ENCODE measurements at regions not wholly inside any gene's neighbourhood (a gene's known extent, or its start where the extent isn't known, plus 50 kb on each side); places are given as distances from the start of the nearest gene placed in this dataset.

DNA sequence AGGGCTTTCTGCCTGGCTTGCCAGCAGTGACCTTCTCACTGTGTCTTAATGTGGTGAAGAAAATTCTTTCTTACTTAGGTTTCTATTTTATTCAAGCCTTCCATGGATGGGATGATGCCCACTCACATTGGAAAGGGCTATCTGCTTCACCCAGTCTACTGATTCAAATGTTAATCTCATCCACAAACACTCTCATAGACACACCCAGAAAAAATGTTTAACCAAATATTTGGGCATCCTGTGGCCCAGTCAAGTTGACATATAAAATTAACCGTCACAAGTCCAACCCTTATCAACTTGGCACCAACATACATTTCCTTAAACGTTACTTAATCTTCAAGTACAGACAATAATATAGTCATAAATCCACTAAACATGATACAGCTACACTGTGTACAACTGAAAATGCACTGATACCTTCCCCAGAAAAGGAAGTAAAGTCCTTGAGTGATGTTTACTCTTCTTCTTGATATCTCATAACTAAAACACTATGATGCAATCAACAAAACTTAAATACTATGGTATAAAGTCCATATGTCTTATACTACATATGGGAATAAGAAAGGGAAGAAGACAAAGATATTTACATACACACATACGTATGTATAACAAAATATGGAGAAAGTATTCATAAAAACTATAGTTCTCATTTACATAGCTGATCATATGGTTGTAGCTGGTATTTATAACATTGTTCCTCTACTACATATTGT lies 394.7 kb upstream of the NOVA1 start:
- ChIA-PET POLR2A (no interaction called here), CTCF (interaction anchor here (1.2 kb wide), 1 partner anchor 8 kb away, joined by 5 read pairs; no protein-coding TSS in a partner anchor)
- H3K9me3 ChIP-seq (ENCODE audit: control insufficient read depth, insufficient read depth, low read depth, low read length) = no peaks in the 10 kb centered on the region
- TF ChIP-seq ZNF404 (tag by site-specific recombination; IDR thresholded peaks at IDR 0.05) (no peak), ZNF335 (tag by site-specific recombination; conservative IDR thresholded peaks at IDR 0.05) (no peak), ZNF148 (tag by site-specific recombination; IDR thresholded peaks at IDR 0.05; ENCODE audit: borderline replicate concordance) (no peak), ZSCAN30 (tag by site-specific recombination; IDR thresholded peaks at IDR 0.05) (no peak)
- no peak overlapping the region for H3K27ac ChIP-seq (ENCODE audit: extremely low read depth, low read depth, low read length)
- H3K4me3 ChIP-seq (ENCODE audit: low read depth, low read length) = no peak overlapping the region
- no peaks in the 10 kb centered on the region for H3K4me1 ChIP-seq (ENCODE audit: control insufficient read depth, insufficient read depth, low read length)
- H3K36me3 ChIP-seq (ENCODE audit: control insufficient read depth in 2 of 2, insufficient read depth in 1 of 2, low read length in 2 of 2) = no peaks in the 10 kb centered on the region

GRCh38 chr14:26993556-26993955 lies 395.7 kb upstream of the NOVA1 start:
- POLR2A ChIA-PET = no interaction called here
- H3K36me3 ChIP-seq (ENCODE audit: control insufficient read depth in 2 of 2, insufficient read depth in 1 of 2, low read length in 2 of 2) = no peaks in the 10 kb centered on the region
- no peak overlapping the region for H3K27ac ChIP-seq (ENCODE audit: extremely low read depth, low read depth, low read length)
- H3K4me3 ChIP-seq (ENCODE audit: low read depth, low read length) = no peak overlapping the region
- CTCF ChIA-PET = interaction anchor here (1.2 kb wide), 1 partner anchor 9 kb away, joined by 5 read pairs; no protein-coding TSS in a partner anchor
- no peaks in the 10 kb centered on the region for H3K9me3 ChIP-seq (ENCODE audit: control insufficient read depth, insufficient read depth, low read depth, low read length)
- no peaks in the 10 kb centered on the region for H3K4me1 ChIP-seq (ENCODE audit: control insufficient read depth, insufficient read depth, low read length)
- TF ChIP-seq KLF8 (tag by site-specific recombination; IDR thresholded peaks at IDR 0.05) (no peak), ZNF148 (tag by site-specific recombination; IDR thresholded peaks at IDR 0.05; ENCODE audit: borderline replicate concordance) (no peak), ZNF548 (tag by site-specific recombination; IDR thresholded peaks at IDR 0.05) (no peak), ZNF555 (tag by site-specific recombination; conservative IDR thresholded peaks at IDR 0.05) (no peak), ZNF292 (tag by site-specific recombination; IDR thresholded peaks at IDR 0.05; ENCODE audit: borderline replicate concordance, low read depth) (no peak), ZNF660 (tag by site-specific recombination; IDR thresholded peaks at IDR 0.05) (no peak), ZBTB48 (tag by site-specific recombination; IDR thresholded peaks at IDR 0.05) (no peak)
- TF ChIP-seq, protein P1, sequence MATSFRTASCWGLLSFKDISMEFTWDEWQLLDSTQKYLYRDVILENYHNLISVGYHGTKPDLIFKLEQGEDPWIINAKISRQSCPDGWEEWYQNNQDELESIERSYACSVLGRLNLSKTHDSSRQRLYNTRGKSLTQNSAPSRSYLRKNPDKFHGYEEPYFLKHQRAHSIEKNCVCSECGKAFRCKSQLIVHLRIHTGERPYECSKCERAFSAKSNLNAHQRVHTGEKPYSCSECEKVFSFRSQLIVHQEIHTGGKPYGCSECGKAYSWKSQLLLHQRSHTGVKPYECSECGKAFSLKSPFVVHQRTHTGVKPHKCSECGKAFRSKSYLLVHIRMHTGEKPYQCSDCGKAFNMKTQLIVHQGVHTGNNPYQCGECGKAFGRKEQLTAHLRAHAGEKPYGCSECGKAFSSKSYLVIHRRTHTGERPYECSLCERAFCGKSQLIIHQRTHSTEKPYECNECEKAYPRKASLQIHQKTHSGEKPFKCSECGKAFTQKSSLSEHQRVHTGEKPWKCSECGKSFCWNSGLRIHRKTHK (tag by site-specific recombination; IDR thresholded peaks at IDR 0.05) = no peak

GRCh38 chr14:26995301-26995700 lies 397.5 kb upstream of the NOVA1 start:
- ChIA-PET POLR2A (no interaction called here), CTCF (no interaction called here)
- Histone ChIP-seq H3K9me3 (ENCODE audit: control insufficient read depth, insufficient read depth, low read depth, low read length) (no peaks in the 10 kb centered on the region), H3K4me1 (ENCODE audit: control insufficient read depth, insufficient read depth, low read length) (no peaks in the 10 kb centered on the region), H3K4me3 (ENCODE audit: low read depth, low read length) (no peak overlapping the region), H3K36me3 (ENCODE audit: control insufficient read depth in 2 of 2, insufficient read depth in 1 of 2, low read length in 2 of 2) (no peaks in the 10 kb centered on the region), H3K27ac (ENCODE audit: extremely low read depth, low read depth, low read length) (no peak overlapping the region)
- TF ChIP-seq ZNF747 (tag by site-specific recombination; IDR thresholded peaks at IDR 0.05) = no peak
- no peak for TF ChIP-seq YY2 (tag by site-specific recombination; IDR thresholded peaks at IDR 0.05)
- TF ChIP-seq, protein P2, sequence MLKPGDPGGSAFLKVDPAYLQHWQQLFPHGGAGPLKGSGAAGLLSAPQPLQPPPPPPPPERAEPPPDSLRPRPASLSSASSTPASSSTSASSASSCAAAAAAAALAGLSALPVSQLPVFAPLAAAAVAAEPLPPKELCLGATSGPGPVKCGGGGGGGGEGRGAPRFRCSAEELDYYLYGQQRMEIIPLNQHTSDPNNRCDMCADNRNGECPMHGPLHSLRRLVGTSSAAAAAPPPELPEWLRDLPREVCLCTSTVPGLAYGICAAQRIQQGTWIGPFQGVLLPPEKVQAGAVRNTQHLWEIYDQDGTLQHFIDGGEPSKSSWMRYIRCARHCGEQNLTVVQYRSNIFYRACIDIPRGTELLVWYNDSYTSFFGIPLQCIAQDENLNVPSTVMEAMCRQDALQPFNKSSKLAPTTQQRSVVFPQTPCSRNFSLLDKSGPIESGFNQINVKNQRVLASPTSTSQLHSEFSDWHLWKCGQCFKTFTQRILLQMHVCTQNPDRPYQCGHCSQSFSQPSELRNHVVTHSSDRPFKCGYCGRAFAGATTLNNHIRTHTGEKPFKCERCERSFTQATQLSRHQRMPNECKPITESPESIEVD (tag by site-specific recombination; IDR thresholded peaks at IDR 0.05) = no peak
- TF ChIP-seq GLIS1 (tag by site-specific recombination; IDR thresholded peaks at IDR 0.05) = no peak
- no peak for TF ChIP-seq ZNF558 (tag by site-specific recombination; IDR thresholded peaks at IDR 0.05)
- TF ChIP-seq, protein P3, sequence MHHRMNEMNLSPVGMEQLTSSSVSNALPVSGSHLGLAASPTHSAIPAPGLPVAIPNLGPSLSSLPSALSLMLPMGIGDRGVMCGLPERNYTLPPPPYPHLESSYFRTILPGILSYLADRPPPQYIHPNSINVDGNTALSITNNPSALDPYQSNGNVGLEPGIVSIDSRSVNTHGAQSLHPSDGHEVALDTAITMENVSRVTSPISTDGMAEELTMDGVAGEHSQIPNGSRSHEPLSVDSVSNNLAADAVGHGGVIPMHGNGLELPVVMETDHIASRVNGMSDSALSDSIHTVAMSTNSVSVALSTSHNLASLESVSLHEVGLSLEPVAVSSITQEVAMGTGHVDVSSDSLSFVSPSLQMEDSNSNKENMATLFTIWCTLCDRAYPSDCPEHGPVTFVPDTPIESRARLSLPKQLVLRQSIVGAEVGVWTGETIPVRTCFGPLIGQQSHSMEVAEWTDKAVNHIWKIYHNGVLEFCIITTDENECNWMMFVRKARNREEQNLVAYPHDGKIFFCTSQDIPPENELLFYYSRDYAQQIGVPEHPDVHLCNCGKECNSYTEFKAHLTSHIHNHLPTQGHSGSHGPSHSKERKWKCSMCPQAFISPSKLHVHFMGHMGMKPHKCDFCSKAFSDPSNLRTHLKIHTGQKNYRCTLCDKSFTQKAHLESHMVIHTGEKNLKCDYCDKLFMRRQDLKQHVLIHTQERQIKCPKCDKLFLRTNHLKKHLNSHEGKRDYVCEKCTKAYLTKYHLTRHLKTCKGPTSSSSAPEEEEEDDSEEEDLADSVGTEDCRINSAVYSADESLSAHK (tag by site-specific recombination; IDR thresholded peaks at IDR 0.05) = no peak
- TF ChIP-seq ZNF596 (tag by site-specific recombination; IDR thresholded peaks at IDR 0.05) = no peak
- TF ChIP-seq BCL11A (tag by site-specific recombination; IDR thresholded peaks at IDR 0.05; ENCODE audit: low read depth) = no peak

All from HEK293 (cell line).